Glutamatergic neuron (in vitro differentiated cells): ENCODE measurements at regions not wholly inside any gene's neighbourhood (a gene's known extent, or its start where the extent isn't known, plus 50 kb on each side); places are given as distances from the start of the nearest gene placed in this dataset.

Source experiments
- DNase-seq: peaks from one replicate; pipeline ENCODE4 v3.0.0; 2022
- H3K27ac Mint-ChIP-seq: one replicate; pipeline ENCODE4 v1.8.0; 2020; ENCODE audit warnings: mild to moderate bottlenecking, mixed read lengths, inconsistent platforms; ENCODE audit not compliant: unreplicated experiment
- H3K27me3 Mint-ChIP-seq: one replicate; pipeline ENCODE4 v1.8.0; 2020; ENCODE audit warnings: mild to moderate bottlenecking, moderate library complexity, mixed read lengths, inconsistent platforms; ENCODE audit not compliant: unreplicated experiment
- H3K36me3 Mint-ChIP-seq: one replicate; pipeline ENCODE4 v1.8.0; 2020; ENCODE audit warnings: mild to moderate bottlenecking, mixed read lengths, inconsistent platforms; ENCODE audit not compliant: unreplicated experiment
- H3K4me1 Mint-ChIP-seq: one replicate; pipeline ENCODE4 v1.8.0; 2020; ENCODE audit warnings: mild to moderate bottlenecking, low read depth, mixed read lengths, inconsistent platforms; ENCODE audit not compliant: unreplicated experiment
- H3K4me3 Mint-ChIP-seq: one replicate; pipeline ENCODE4 v1.8.0; 2020; ENCODE audit warnings: mild to moderate bottlenecking, mixed read lengths, inconsistent platforms; ENCODE audit not compliant: unreplicated experiment
- H3K9me3 Mint-ChIP-seq: one replicate; pipeline ENCODE4 v1.8.0; 2020; ENCODE audit warnings: mild to moderate bottlenecking, moderate library complexity, mixed read lengths, inconsistent platforms; ENCODE audit not compliant: unreplicated experiment
- CTCF ChIP-seq: fragments of 200-600 bp; sonication (generic); IDR thresholded peaks from one replicate; pipeline ENCODE4 v1.5.0; 2021; ENCODE audit not compliant: partially characterized antibody, unreplicated experiment

- DNase-seq = no peak
- H3K36me3 Mint-ChIP-seq = peaks cover 18% of the 10 kb centered on the region
- H3K4me3 Mint-ChIP-seq = no peak overlapping the region
- H3K4me1 Mint-ChIP-seq = no peaks in the 10 kb centered on the region
- TF ChIP-seq CTCF = no peak
- peaks cover 13% of the 10 kb centered on the region for H3K9me3 Mint-ChIP-seq
- no peaks in the 10 kb centered on the region for H3K27me3 Mint-ChIP-seq
- no peak overlapping the region for H3K27ac Mint-ChIP-seq
Measured at GRCh38 chr2:62287282-62287681, 91.4 kb downstream of the B3GNT2 start.

GRCh38 chr2:62286089-62286785 lies 90.3 kb downstream of the B3GNT2 start:
- Mint-ChIP-seq H3K27me3 (no peaks in the 10 kb centered on the region), H3K36me3 (peaks cover 18% of the 10 kb centered on the region), H3K9me3 (peaks cover 13% of the 10 kb centered on the region), H3K4me1 (no peaks in the 10 kb centered on the region), H3K27ac (no peak overlapping the region), H3K4me3 (no peak overlapping the region)
- no peak for TF ChIP-seq CTCF
- DNase-seq = no peak

- Mint-ChIP-seq H3K4me1 (no peaks in the 10 kb centered on the region), H3K36me3 (peaks cover 18% of the 10 kb centered on the region), H3K27ac (no peak overlapping the region), H3K4me3 (no peak overlapping the region), H3K9me3 (peaks cover 13% of the 10 kb centered on the region), H3K27me3 (no peaks in the 10 kb centered on the region)
- no peak for DNase-seq
- TF ChIP-seq CTCF = no peak
Measured at GRCh38 chr2:62284980-62285379, 89.1 kb downstream of the B3GNT2 start.

- Mint-ChIP-seq H3K27ac (no peak overlapping the region), H3K4me3 (no peak overlapping the region), H3K36me3 (peaks cover 18% of the 10 kb centered on the region), H3K9me3 (peaks cover 10% of the 10 kb centered on the region), H3K27me3 (no peaks in the 10 kb centered on the region), H3K4me1 (no peaks in the 10 kb centered on the region)
- no peak for DNase-seq
- TF ChIP-seq CTCF = no peak
Measured at GRCh38 chr2:62284471-62284870, 88.6 kb downstream of the B3GNT2 start.

GRCh38 chr2:62283147-62283546 lies 87.2 kb downstream of the B3GNT2 start:
- H3K27ac Mint-ChIP-seq = no peak overlapping the region
- peaks cover 18% of the 10 kb centered on the region for H3K36me3 Mint-ChIP-seq
- H3K9me3 Mint-ChIP-seq = peaks cover 13% of the 10 kb centered on the region
- DNase-seq = no peak
- no peaks in the 10 kb centered on the region for H3K27me3 Mint-ChIP-seq
- no peak overlapping the region for H3K4me3 Mint-ChIP-seq
- H3K4me1 Mint-ChIP-seq = no peaks in the 10 kb centered on the region
- no peak for TF ChIP-seq CTCF
